ENCODE measurements at regions not wholly inside any gene's neighbourhood (a gene's known extent, or its start where the extent isn't known, plus 50 kb on each side); places are given as distances from the start of the nearest gene placed in this dataset.

DNA sequence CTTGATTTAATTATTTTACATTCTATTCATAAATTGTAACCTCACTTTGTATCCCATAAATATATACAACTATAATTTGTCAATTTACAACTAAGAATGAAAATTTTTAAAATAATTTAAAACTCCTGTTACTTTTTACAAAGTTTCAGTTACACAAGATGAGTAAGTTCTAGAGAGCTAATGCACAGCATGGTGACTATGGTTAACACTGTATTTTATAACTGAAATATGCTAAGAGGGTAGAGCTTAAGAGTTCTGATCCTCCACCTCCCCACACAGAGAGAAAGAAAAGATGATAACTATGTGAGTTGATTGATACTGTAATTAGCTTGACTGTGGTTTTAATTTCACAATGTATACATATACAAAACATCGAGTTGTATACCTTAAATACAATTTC lies 412.5 kb upstream of the DDI1 start:
- no peak overlapping the region for H3K27ac ChIP-seq
- no peak overlapping the region for H2AFZ ChIP-seq
- no peak for DNase-seq (ENCODE audit: low spot score)
- no peaks in the 10 kb centered on the region for H3K27me3 ChIP-seq
- no peaks in the 10 kb centered on the region for H3K79me2 ChIP-seq
- no peaks in the 10 kb centered on the region for H3K4me1 ChIP-seq (ENCODE audit: insufficient read depth)
- no peak overlapping the region for H3K4me2 ChIP-seq
- 68% methylated on average over 1 of the region's 1 CpG for WGBS (ENCODE audit: low lambda C conversion rate, missing lambda C conversion rate)
- H3K9me3 ChIP-seq (ENCODE audit: low read depth): no peaks in the 10 kb centered on the region
- H3K9me2 ChIP-seq (replicated peaks; ENCODE audit: insufficient read depth): no peaks in the 10 kb centered on the region
- H4K20me1 ChIP-seq (ENCODE audit: insufficient read depth, poor library complexity, severe bottlenecking): no peaks in the 10 kb centered on the region
- TF ChIP-seq EZH2 (IDR thresholded peaks at IDR 0.05; ENCODE audit: borderline replicate concordance): no peak
- TF ChIP-seq EZH2phosphoT487 (IDR thresholded peaks at IDR 0.05; ENCODE audit: low read depth, severe bottlenecking, unreplicated experiment): no peak
- no peak for TF ChIP-seq CTCF (IDR thresholded peaks at IDR 0.05; ENCODE audit: poor library complexity)
- H3K36me3 ChIP-seq (replicated peaks; ENCODE audit: insufficient read depth, low read depth): no peaks in the 10 kb centered on the region
- H3K4me3 ChIP-seq: no peak overlapping the region

DNA sequence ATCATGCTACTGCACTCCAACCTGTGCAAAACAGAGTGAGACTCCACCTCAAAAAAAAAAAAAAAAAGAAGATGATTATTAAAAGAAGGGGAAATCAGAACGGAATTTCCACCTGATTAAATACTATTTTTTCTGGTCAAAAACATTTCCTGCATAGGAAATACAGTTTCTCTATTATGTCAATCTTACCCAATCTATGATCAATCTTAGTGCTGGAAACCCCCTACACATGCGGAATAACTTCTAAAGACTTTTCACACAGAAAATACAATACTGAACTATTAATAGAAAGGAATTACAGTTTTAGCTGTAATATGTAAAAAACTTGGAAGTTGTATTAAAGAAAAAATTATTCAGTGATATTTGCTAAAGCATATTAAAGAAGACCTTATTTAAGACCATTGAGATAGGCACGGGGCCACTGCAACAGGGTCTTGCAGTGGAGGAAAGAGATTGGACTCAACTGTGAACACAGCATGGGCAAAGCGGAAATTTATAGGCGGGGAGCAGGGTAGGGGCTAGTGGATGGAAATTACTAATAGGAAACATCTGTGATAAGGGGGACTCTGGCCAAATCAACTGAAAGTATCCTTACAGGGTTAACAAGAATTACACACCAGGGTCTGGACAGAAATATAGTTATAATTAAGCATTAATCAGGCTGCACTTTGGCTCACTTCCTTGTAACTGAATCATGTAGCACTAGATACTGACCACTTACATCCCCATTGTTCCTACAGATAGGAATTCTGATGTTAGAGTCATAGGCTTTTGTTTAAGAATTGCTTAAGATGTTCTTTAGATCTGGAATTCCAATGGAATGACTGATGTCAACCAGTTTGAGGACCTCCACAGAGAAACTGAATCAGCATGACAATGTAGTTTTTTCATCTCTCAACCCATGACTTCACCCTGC lies 411.5 kb upstream of the DDI1 start:
- no peaks in the 10 kb centered on the region for H3K4me1 ChIP-seq (ENCODE audit: insufficient read depth)
- no peak overlapping the region for H3K27ac ChIP-seq
- H3K4me3 ChIP-seq: no peak overlapping the region
- TF ChIP-seq EZH2phosphoT487 (IDR thresholded peaks at IDR 0.05; ENCODE audit: low read depth, severe bottlenecking, unreplicated experiment) (no peak), EZH2 (IDR thresholded peaks at IDR 0.05; ENCODE audit: borderline replicate concordance) (no peak), CTCF (IDR thresholded peaks at IDR 0.05; ENCODE audit: poor library complexity) (no peak)
- H4K20me1 ChIP-seq (ENCODE audit: insufficient read depth, poor library complexity, severe bottlenecking): no peaks in the 10 kb centered on the region
- H3K79me2 ChIP-seq: no peaks in the 10 kb centered on the region
- 89% methylated on average over 5 of the region's 5 CpGs for WGBS (ENCODE audit: low lambda C conversion rate, missing lambda C conversion rate)
- H2AFZ ChIP-seq: no peak overlapping the region
- H3K36me3 ChIP-seq (replicated peaks; ENCODE audit: insufficient read depth, low read depth): no peaks in the 10 kb centered on the region
- no peak overlapping the region for H3K4me2 ChIP-seq
- H3K27me3 ChIP-seq: no peaks in the 10 kb centered on the region
- H3K9me2 ChIP-seq (replicated peaks; ENCODE audit: insufficient read depth): no peaks in the 10 kb centered on the region
- DNase-seq (ENCODE audit: low spot score): no peak
- no peaks in the 10 kb centered on the region for H3K9me3 ChIP-seq (ENCODE audit: low read depth)

- WGBS (ENCODE audit: low lambda C conversion rate, missing lambda C conversion rate): 40% methylated on average over 1 of the region's 1 CpG
- TF ChIP-seq EZH2phosphoT487 (IDR thresholded peaks at IDR 0.05; ENCODE audit: low read depth, severe bottlenecking, unreplicated experiment) (no peak), EZH2 (IDR thresholded peaks at IDR 0.05; ENCODE audit: borderline replicate concordance) (no peak), CTCF (IDR thresholded peaks at IDR 0.05; ENCODE audit: poor library complexity) (no peak)
- Histone ChIP-seq H4K20me1 (ENCODE audit: insufficient read depth, poor library complexity, severe bottlenecking) (no peaks in the 10 kb centered on the region), H3K4me1 (ENCODE audit: insufficient read depth) (no peaks in the 10 kb centered on the region), H3K36me3 (replicated peaks; ENCODE audit: insufficient read depth, low read depth) (no peaks in the 10 kb centered on the region), H3K4me2 (no peak overlapping the region), H3K27ac (no peak overlapping the region), H2AFZ (no peak overlapping the region), H3K9me3 (ENCODE audit: low read depth) (no peaks in the 10 kb centered on the region), H3K27me3 (no peaks in the 10 kb centered on the region), H3K79me2 (no peaks in the 10 kb centered on the region), H3K4me3 (no peak overlapping the region), H3K9me2 (replicated peaks; ENCODE audit: insufficient read depth) (no peaks in the 10 kb centered on the region)
- no peak for DNase-seq (ENCODE audit: low spot score)
These were observed 410.8 kb upstream of the DDI1 start for GRCh38 chr11:103625624-103625965.
